ENCODE measurements at regions not wholly inside any gene's neighbourhood (a gene's known extent, or its start where the extent isn't known, plus 50 kb on each side); places are given as distances from the start of the nearest gene placed in this dataset.
"Not testable (repeated sequence)": the region's sequence is repeated elsewhere in the genome, so short reads cannot be mapped to it uniquely, and the experiment has no call there.

DNA sequence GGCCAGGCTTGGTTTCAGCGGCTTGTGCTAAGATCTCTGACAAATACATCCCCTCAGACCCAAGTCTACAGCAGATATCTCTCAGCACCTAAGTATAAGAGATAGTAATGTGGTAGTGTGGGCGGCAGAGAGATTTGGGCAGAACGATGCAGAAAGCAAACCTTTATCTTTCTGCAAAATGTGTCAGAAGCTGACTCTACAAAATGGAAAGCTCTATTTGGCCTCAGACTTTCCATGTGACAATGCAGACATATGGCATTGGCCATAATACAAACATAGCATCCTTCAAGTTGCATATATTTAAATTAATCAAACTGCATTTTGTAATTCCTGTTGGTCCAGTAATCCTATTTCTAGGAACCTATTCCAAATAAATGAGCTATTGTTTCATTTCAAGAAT, 102.5 kb upstream of the RAI14 start:
- DNase-seq (ENCODE audit: low spot score), result no peak
- in situ Hi-C loops (cut with MboI; ENCODE audit: low pct_unique_long_range_greater_than_20kb, low sequenced_read_pairs, unreplicated experiment), result no loop called here
- TF ChIP-seq, protein P1, sequence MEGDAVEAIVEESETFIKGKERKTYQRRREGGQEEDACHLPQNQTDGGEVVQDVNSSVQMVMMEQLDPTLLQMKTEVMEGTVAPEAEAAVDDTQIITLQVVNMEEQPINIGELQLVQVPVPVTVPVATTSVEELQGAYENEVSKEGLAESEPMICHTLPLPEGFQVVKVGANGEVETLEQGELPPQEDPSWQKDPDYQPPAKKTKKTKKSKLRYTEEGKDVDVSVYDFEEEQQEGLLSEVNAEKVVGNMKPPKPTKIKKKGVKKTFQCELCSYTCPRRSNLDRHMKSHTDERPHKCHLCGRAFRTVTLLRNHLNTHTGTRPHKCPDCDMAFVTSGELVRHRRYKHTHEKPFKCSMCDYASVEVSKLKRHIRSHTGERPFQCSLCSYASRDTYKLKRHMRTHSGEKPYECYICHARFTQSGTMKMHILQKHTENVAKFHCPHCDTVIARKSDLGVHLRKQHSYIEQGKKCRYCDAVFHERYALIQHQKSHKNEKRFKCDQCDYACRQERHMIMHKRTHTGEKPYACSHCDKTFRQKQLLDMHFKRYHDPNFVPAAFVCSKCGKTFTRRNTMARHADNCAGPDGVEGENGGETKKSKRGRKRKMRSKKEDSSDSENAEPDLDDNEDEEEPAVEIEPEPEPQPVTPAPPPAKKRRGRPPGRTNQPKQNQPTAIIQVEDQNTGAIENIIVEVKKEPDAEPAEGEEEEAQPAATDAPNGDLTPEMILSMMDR (IDR thresholded peaks at IDR 0.05; ENCODE audit: extremely low read depth, insufficient read depth, missing control alignments), result no peak

DNA sequence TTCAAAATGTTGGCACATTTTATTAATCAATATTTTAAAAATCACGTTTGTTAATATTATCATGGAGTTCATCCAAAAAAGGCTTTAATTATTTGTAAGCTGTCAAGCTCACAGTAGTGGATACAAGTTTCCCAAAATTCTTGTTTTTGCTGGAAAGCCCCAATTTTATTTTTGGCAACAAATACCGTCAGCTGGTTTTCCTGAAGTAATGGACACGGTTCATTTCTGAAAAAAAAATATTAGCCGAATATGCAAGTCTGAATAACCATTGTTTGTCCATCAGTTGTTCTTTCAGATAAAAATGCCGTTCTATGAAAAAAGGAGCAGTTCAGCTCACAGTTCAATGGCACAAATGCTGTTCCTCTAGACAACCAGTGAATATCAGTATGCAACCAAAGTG, 101.5 kb upstream of the RAI14 start:
- in situ Hi-C loops (cut with MboI; ENCODE audit: low pct_unique_long_range_greater_than_20kb, low sequenced_read_pairs, unreplicated experiment), result no loop called here
- DNase-seq (ENCODE audit: low spot score), result no peak
- TF ChIP-seq, protein P1 (IDR thresholded peaks at IDR 0.05; ENCODE audit: extremely low read depth, insufficient read depth, missing control alignments), result no peak

DNA sequence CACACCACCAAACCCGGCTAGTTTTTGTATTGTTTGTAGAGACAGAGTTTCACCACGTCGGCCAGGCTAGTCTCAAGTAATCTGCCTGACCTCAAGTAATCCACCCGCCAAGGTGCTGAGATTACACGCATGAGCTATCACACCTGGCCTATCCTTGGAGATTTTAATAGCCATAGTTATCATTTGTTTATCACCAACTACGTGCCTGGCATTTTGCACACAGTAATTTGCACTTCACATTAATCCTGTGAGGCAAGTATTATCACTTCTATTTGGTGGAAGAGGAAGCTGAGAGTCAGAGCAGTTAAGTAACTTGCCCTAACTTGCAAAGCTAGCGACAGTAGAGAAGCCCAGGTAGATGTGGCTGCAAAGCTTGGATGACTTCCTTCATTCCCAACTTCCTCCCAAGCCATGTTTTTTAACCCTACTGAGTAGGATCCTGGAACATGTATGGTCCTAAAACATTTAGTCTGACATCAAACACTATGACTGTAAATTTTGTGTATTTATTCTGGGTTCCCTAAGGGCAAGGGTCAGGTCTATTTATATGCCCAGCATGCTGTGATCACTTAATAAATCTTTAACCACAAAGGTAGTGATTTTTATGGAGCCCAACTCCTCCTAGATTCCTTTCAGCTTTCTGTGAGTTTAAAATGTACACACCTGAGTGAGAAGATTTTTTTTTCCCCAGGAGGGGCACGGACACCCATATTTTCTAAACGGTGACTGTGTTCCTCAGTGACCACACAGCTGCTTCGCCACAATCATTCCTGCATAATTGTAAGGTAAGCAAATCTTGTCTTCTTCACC, 100.2 kb upstream of the RAI14 start:
- in situ Hi-C loops (cut with MboI; ENCODE audit: low pct_unique_long_range_greater_than_20kb, low sequenced_read_pairs, unreplicated experiment), result no loop called here
- TF ChIP-seq, protein P1 (IDR thresholded peaks at IDR 0.05; ENCODE audit: extremely low read depth, insufficient read depth, missing control alignments), result no peak
- no peak for DNase-seq (ENCODE audit: low spot score)

DNA sequence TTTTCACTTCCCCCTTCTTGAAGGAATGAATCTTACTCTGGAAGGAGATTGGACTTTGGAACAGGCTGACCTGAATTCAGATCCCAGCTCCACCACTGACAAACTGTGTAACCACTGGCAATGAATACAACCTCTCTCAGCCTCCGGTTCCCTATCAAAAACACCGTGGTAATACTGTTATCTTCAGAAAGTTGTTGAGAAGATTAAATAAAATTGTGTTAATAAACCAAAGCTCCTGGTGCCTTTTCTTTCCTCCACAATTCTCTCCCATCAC, 99.7 kb upstream of the RAI14 start:
- TF ChIP-seq, protein P1 (IDR thresholded peaks at IDR 0.05; ENCODE audit: extremely low read depth, insufficient read depth, missing control alignments), result no peak
- in situ Hi-C loops (cut with MboI; ENCODE audit: low pct_unique_long_range_greater_than_20kb, low sequenced_read_pairs, unreplicated experiment), result no loop called here
- DNase-seq (ENCODE audit: low spot score), result no peak

DNA sequence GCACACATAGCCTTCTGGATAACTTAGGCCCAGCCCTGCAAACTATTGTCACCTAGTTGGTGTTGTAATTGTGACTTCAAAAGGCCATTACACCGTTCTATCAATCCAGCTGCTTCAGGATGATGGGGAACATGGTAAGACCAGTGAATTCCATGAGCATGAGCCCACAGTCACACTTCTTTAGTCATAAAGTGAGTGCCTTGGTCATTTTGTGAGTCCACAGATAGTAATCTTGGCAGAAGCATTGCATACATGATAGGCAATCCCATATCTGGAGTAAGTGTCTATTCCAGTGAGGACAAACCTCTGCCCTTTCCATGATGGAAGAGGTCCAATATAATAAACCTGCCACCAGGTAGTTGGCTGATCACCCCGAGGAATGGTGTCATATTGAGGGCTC, 94.5 kb upstream of the RAI14 start:
- in situ Hi-C loops (cut with MboI; ENCODE audit: low pct_unique_long_range_greater_than_20kb, low sequenced_read_pairs, unreplicated experiment); DNase-seq (ENCODE audit: low spot score): not testable (repeated sequence)

DNA sequence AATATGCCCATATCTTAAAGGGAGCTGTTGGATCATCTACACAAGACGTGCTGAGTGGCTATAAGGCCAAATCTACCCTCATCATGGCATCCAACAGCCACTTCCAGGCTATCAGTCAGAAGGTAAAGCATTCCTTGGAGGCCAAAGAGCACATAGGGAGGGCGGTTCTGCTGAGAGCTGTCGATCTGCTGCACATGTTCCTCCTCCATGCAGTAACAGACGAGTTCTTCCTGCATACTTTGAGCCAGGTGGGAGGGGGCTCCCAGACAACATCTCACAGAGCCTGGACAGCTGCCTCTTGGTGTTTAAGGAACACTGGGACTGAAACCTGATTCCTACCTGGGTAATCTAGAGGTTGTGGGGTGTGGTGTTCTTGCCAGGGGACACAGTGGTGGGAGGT, 93.3 kb upstream of the RAI14 start:
- TF ChIP-seq, protein P1 (IDR thresholded peaks at IDR 0.05; ENCODE audit: extremely low read depth, insufficient read depth, missing control alignments), result no peak
- in situ Hi-C loops (cut with MboI; ENCODE audit: low pct_unique_long_range_greater_than_20kb, low sequenced_read_pairs, unreplicated experiment), result no loop called here
- no peak for DNase-seq (ENCODE audit: low spot score)

DNA sequence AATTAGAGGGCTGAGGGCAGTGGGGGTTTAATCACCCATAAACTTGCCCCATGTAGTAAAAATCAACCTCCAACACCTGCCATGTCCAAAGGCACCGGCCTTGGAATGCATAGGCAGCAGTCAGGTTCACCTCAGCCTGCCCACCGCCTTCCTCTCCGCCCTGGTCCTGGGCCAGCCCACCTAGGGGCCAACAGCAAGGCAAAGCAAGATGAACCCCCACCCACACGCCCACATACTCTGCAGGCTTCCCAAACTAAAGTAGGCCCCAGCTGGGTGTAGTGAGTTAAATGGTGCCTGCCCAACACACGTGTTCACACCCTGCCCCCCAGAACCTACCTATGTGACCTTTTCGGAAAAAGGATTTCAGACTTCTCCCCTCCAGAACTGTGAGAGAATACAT, 92.9 kb upstream of the RAI14 start:
- in situ Hi-C loops (cut with MboI; ENCODE audit: low pct_unique_long_range_greater_than_20kb, low sequenced_read_pairs, unreplicated experiment), result no loop called here
- TF ChIP-seq, protein P1 (IDR thresholded peaks at IDR 0.05; ENCODE audit: extremely low read depth, insufficient read depth, missing control alignments), result no peak
- DNase-seq (ENCODE audit: low spot score), result no peak
